Prostate gland (tissue), 2 donors: ENCODE measurements at regions not wholly inside any gene's neighbourhood (a gene's known extent, or its start where the extent isn't known, plus 50 kb on each side); places are given as distances from the start of the nearest gene placed in this dataset.
A peak's percentile ranks its signal among the peaks of the same experiment; 100 is the strongest.

Source experiments
- DNase-seq: peaks from one replicate; pipeline ENCODE4 v3.0.0-alpha.2; 2019; ENCODE audit warnings: low spot score
- H3K27ac ChIP-seq, 2 donors: fragments of 200-600 bp; sonication (generic); 2 replicates each; pipeline ENCODE4 v1.5.1; 2017 to 2019
- H3K27me3 ChIP-seq: fragments of 200-600 bp; sonication (generic); replicated peaks from 2 replicates; pipeline ENCODE4 v1.5.1; 2019; ENCODE audit not compliant: insufficient read depth
- H3K36me3 ChIP-seq, 2 donors: fragments of 200-600 bp; sonication (generic); 1 replicate in 1 of 2; 2 replicates in 1 of 2; pipeline versions ENCODE4 v1.5.1 to v1.8.1; 2017 to 2019
- H3K4me1 ChIP-seq: fragments of 200-600 bp; sonication (generic); replicated peaks from 2 replicates; pipeline ENCODE4 v1.5.1; 2019
- H3K4me3 ChIP-seq, 2 donors: fragments of 200-600 bp; sonication (generic); 2 replicates each; pipeline ENCODE4 v1.5.1; 2017 to 2019
- H3K9me3 ChIP-seq: fragments of 200-600 bp; sonication (generic); 2 replicates; pipeline ENCODE4 v1.5.1; 2017
- CTCF ChIP-seq, 4 experiments: fragments of 200-600 bp in 2 of 4; fragments of 450-650 bp in 2 of 4; sonication (generic) in 2 of 4; IDR thresholded peaks; 1 replicate in 3 of 4; 2 replicates in 1 of 4; pipeline ENCODE4 v1.5.1; 2016 to 2019; ENCODE audit warnings: antibody characterized with exemption in 4 of 4, mild to moderate bottlenecking in 2 of 4, moderate library complexity in 2 of 4
- POLR2A ChIP-seq: fragments of 450-650 bp; IDR thresholded peaks from one replicate; pipeline ENCODE4 v1.6.1; 2016; ENCODE audit warnings: antibody characterized with exemption, mild to moderate bottlenecking
- POLR2AphosphoS5 ChIP-seq: sonication (generic); formaldehyde crosslinking; IDR thresholded peaks from one replicate; pipeline ENCODE4 v1.6.1; 2017; ENCODE audit warnings: antibody characterized with exemption
- WGBS: methylation state at CpG from one replicate; pipeline ENCODE4 v1.1.5; 2018; 5-methylcytosine and 5-hydroxymethylcytosine counted together
- intact Hi-C: fragments of 100-400 bp; cut with DNase I; formaldehyde crosslinking; loops from one replicate; pipeline ENCODE4 v1.14.2; 2022

DNA sequence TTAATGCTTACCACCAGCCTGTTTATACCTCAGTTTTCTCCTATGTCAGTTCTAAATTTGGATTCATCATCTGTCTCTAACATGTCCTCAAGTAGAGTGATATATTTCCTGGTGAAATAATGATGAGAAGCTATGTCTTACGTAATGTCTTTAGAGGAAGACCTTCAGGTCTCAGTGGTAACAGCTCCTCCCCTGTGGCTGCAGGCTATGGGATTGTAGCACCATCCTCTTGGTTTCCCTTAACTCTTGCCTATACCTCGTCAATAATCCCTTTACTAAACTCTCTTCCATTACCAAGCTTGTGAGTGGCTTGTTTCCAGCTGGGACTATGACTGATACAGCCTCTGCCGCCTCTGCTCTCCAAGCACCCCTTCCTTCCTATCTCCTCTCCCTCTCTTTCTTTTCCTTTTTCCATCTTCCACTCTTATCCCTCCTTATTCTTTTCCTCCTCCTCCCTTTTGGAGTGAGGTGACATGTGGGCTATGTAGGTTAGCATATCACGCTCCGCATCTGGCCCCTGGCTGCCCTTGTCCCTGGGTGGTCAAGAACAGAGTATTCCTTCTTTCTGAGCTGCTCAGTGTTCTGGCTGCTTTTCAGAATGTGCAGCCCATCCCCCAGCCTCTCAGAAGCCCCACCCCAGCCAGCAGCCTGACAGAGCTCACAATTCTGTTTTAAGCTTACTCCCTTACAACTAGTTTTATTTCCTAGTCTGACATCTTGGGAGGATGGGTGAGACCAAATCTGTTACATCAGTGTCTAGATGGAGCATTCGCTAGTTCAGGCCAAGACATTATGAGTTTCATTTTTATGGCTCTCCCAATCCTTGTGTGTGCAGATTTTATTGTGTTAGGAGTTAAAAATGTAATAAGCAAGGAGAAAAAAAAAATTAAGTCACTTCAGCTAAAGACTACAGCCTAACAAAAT lies 75.0 kb upstream of the RNU6-1 start:
- intact Hi-C loops = loop anchor here (1.0 to 5.0 kb wide), 3 partner anchors 22 to 52 kb away; no protein-coding TSS in a partner anchor
- no peaks in the 10 kb centered on the region for H3K36me3 ChIP-seq
- DNase-seq = peak; percentile 56
- H3K27ac ChIP-seq = peak overlapping the region; percentile 84 to 85
- H3K4me1 ChIP-seq = peaks cover 17% of the 10 kb centered on the region
- no peaks in the 10 kb centered on the region for H3K9me3 ChIP-seq
- H3K4me3 ChIP-seq = no peak overlapping the region
- WGBS = 17% methylated on average over 6 of the region's 6 CpGs
- TF ChIP-seq CTCF (IDR thresholded peaks at IDR 0.05) = no peak
- TF ChIP-seq POLR2AphosphoS5 = peak; percentile 50
- H3K27me3 ChIP-seq = no peaks in the 10 kb centered on the region

GRCh38 chr15:67915461-67916374 lies 75.9 kb upstream of the RNU6-1 start:
- TF ChIP-seq POLR2AphosphoS5 (peak; percentile 86), POLR2A (no peak)
- peak; percentile 93 for DNase-seq
- no peak overlapping the region for H3K4me3 ChIP-seq

DNA sequence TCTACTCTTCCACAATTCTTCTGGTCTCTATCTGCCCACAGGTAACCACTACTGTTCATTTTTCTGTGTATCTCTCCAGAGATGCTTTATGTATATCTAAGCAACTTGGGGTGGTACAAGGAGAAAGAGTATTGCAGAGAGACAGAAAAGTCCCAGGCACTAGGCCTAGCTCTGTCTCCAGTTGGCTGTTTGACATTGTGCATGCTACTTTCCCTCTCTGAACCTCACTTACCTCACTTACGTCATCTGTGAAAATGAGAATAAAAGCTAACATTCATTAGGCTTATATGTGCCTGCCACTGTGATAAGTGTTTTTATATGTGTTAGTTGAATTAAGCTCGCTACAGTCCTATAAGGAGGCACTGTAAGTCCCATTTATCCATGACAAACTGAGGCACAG lies 76.7 kb upstream of the RNU6-1 start:
- H3K4me1 ChIP-seq = peaks cover 17% of the 10 kb centered on the region

More at GRCh38 chr15:67915461-67916374, 75.9 kb upstream of the RNU6-1 start:
- WGBS = 8% methylated on average over 7 of the region's 7 CpGs
- Histone ChIP-seq H3K36me3 (no peaks in the 10 kb centered on the region), H3K9me3 (no peaks in the 10 kb centered on the region), H3K27me3 (no peaks in the 10 kb centered on the region), H3K4me1 (peaks cover 17% of the 10 kb centered on the region), H3K27ac (peak overlapping the region; percentile 84 to 85)
- intact Hi-C loops = loop anchor here (1.0 to 5.0 kb wide), 3 partner anchors 23 to 53 kb away; no protein-coding TSS in a partner anchor

DNA sequence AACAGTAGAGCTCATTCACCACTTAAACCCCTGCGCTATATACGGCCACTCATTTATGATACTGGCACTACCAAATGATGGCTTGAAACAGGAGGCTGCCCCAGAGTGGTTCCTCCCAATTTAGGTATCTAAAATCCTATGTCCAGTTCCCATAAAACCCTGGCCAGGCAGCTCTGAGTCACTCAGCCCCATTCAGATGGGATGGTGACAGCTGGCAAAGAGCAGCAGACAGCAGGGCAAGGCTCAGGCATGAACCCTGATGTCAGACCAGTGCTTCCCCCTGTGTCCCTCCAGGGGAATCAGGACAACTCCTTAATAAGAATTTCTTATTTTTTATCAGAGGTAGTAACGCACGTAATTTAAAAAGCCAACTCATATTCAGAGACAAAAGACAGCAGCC lies 77.2 kb upstream of the RNU6-1 start:
- WGBS = 56% methylated on average over 4 of the region's 4 CpGs
- no peaks in the 10 kb centered on the region for H3K27me3 ChIP-seq
- peak overlapping the region; percentile 84 to 85 for H3K27ac ChIP-seq
- TF ChIP-seq POLR2AphosphoS5 (no peak), POLR2A (no peak), CTCF (IDR thresholded peaks at IDR 0.05) (no peak)
- H3K4me1 ChIP-seq = peaks cover 17% of the 10 kb centered on the region
- peak; percentile 32 for DNase-seq
- H3K4me3 ChIP-seq = no peak overlapping the region
- intact Hi-C loops = loop anchor here (5.0 kb wide), 1 partner anchor 45 kb away; no protein-coding TSS in a partner anchor
- H3K36me3 ChIP-seq = no peaks in the 10 kb centered on the region
- no peaks in the 10 kb centered on the region for H3K9me3 ChIP-seq

More for the DNA sequence above, 76.7 kb upstream of the RNU6-1 start:
- no peak for DNase-seq
- Histone ChIP-seq H3K4me3 (no peak overlapping the region), H3K9me3 (no peaks in the 10 kb centered on the region), H3K27ac (peak overlapping the region; percentile 84 to 85), H3K36me3 (no peaks in the 10 kb centered on the region), H3K27me3 (no peaks in the 10 kb centered on the region)
- 47% methylated on average over 2 of the region's 2 CpGs for WGBS
- TF ChIP-seq CTCF (IDR thresholded peaks at IDR 0.05) (no peak), POLR2A (no peak), POLR2AphosphoS5 (no peak)
- intact Hi-C loops = loop anchor here (5.0 kb wide), 1 partner anchor 46 kb away; no protein-coding TSS in a partner anchor

- Histone ChIP-seq H3K9me3 (no peaks in the 10 kb centered on the region), H3K4me3 (no peak overlapping the region), H3K27ac (peak overlapping the region; percentile 84 to 85), H3K4me1 (peaks cover 17% of the 10 kb centered on the region), H3K36me3 (no peaks in the 10 kb centered on the region), H3K27me3 (no peaks in the 10 kb centered on the region)
- intact Hi-C loops = loop anchor here (5.0 kb wide), 1 partner anchor 45 kb away; no protein-coding TSS in a partner anchor
- 42% methylated on average over 1 of the region's 1 CpG for WGBS
- TF ChIP-seq POLR2AphosphoS5 (no peak), POLR2A (no peak), CTCF (IDR thresholded peaks at IDR 0.05) (no peak)
- DNase-seq = no peak
Observed at GRCh38 chr15:67917636-67918035, 77.8 kb upstream of the RNU6-1 start.
